Fibroblast of villous mesenchyme (primary cell): ENCODE measurements at regions not wholly inside any gene's neighbourhood (a gene's known extent, or its start where the extent isn't known, plus 50 kb on each side); places are given as distances from the start of the nearest gene placed in this dataset.

Experiments
- DNase-seq: peaks from one replicate; pipeline ENCODE4 v3.0.0-alpha.2; 2010; ENCODE audit warnings: low read depth
- H3K4me3 ChIP-seq: 2 replicates; pipeline ENCODE4 v1.5.1; 2011; ENCODE audit warnings: low read depth, mild to moderate bottlenecking, low read length
- CTCF ChIP-seq: IDR thresholded peaks from 2 replicates; pipeline ENCODE4 v1.5.1; 2012; ENCODE audit warnings: low read depth, mild to moderate bottlenecking, low read length; ENCODE audit not compliant: insufficient read depth

GRCh38 chr17:79252886-79253285 is 178.3 kb downstream of the ENGASE start:
- DNase-seq = no peak
- H3K4me3 ChIP-seq = no peak overlapping the region
- no peak for TF ChIP-seq CTCF

- no peak for TF ChIP-seq CTCF
- no peak overlapping the region for H3K4me3 ChIP-seq
- no peak for DNase-seq
Measured at GRCh38 chr17:79251824-79252223, 177.2 kb downstream of the ENGASE start.

GRCh38 chr17:79249929-79250521 is 175.4 kb downstream of the ENGASE start:
- TF ChIP-seq CTCF = no peak
- no peak for DNase-seq
- H3K4me3 ChIP-seq = no peak overlapping the region

GRCh38 chr17:79248843-79249493 is 174.3 kb downstream of the ENGASE start:
- H3K4me3 ChIP-seq = no peak overlapping the region
- TF ChIP-seq CTCF = no peak
- no peak for DNase-seq

- TF ChIP-seq CTCF = no peak
- no peak overlapping the region for H3K4me3 ChIP-seq
- no peak for DNase-seq
Measured at GRCh38 chr17:79246225-79247190, 171.9 kb downstream of the ENGASE start.

- TF ChIP-seq CTCF = no peak
- no peak overlapping the region for H3K4me3 ChIP-seq
- no peak for DNase-seq
Measured at GRCh38 chr17:79244665-79245064, 170.0 kb downstream of the ENGASE start.
